ENCODE measurements at regions not wholly inside any gene's neighbourhood (a gene's known extent, or its start where the extent isn't known, plus 50 kb on each side); places are given as distances from the start of the nearest gene placed in this dataset.
A peak's percentile ranks its signal among the peaks of the same experiment; 100 is the strongest.

GRCh38 chr1:68378296-68379084 lies 71.3 kb downstream of the RPE65 start:
- no peak for TF ChIP-seq CTCF (IDR thresholded peaks at IDR 0.05; ENCODE audit: insufficient read depth, low read depth, low read length, missing control alignments)
- peak; percentile 69 for DNase-seq (ENCODE audit: low read depth)
- no peak overlapping the region for H3K4me3 ChIP-seq (ENCODE audit: low read length)

- no peak for DNase-seq (ENCODE audit: low read depth)
- H3K4me3 ChIP-seq (ENCODE audit: low read length) = no peak overlapping the region
- no peak for TF ChIP-seq CTCF (IDR thresholded peaks at IDR 0.05; ENCODE audit: insufficient read depth, low read depth, low read length, missing control alignments)
Observed at GRCh38 chr1:68377098-68377497, 72.7 kb downstream of the RPE65 start.

GRCh38 chr1:68376441-68376840 lies 73.3 kb downstream of the RPE65 start:
- DNase-seq (ENCODE audit: low read depth) = no peak
- no peak overlapping the region for H3K4me3 ChIP-seq (ENCODE audit: low read length)
- no peak for TF ChIP-seq CTCF (IDR thresholded peaks at IDR 0.05; ENCODE audit: insufficient read depth, low read depth, low read length, missing control alignments)

GRCh38 chr1:68375919-68376318 lies 73.8 kb downstream of the RPE65 start:
- DNase-seq (ENCODE audit: low read depth) = no peak
- no peak overlapping the region for H3K4me3 ChIP-seq (ENCODE audit: low read length)
- no peak for TF ChIP-seq CTCF (IDR thresholded peaks at IDR 0.05; ENCODE audit: insufficient read depth, low read depth, low read length, missing control alignments)

- no peak for TF ChIP-seq CTCF (IDR thresholded peaks at IDR 0.05; ENCODE audit: insufficient read depth, low read depth, low read length, missing control alignments)
- no peak overlapping the region for H3K4me3 ChIP-seq (ENCODE audit: low read length)
- no peak for DNase-seq (ENCODE audit: low read depth)
Observed at GRCh38 chr1:68373173-68373572, 76.6 kb downstream of the RPE65 start.

- no peak for TF ChIP-seq CTCF (IDR thresholded peaks at IDR 0.05; ENCODE audit: insufficient read depth, low read depth, low read length, missing control alignments)
- no peak for DNase-seq (ENCODE audit: low read depth)
- H3K4me3 ChIP-seq (ENCODE audit: low read length) = no peak overlapping the region
Observed at GRCh38 chr1:68372487-68372886, 77.3 kb downstream of the RPE65 start.
